Hypothalamus (tissue), 51 donors: ENCODE measurements at regions not wholly inside any gene's neighbourhood (a gene's known extent, or its start where the extent isn't known, plus 50 kb on each side); places are given as distances from the start of the nearest gene placed in this dataset.

Experiments
- DNase-seq, 51 donors: peaks; one replicate each; lab custom pipeline; 2025; lab: John Stamatoyannopoulos, UW

- DNase-seq: no peak
These were observed 503.5 kb upstream of the ZEB2 start for GRCh38 chr2:145023334-145023934.

DNA sequence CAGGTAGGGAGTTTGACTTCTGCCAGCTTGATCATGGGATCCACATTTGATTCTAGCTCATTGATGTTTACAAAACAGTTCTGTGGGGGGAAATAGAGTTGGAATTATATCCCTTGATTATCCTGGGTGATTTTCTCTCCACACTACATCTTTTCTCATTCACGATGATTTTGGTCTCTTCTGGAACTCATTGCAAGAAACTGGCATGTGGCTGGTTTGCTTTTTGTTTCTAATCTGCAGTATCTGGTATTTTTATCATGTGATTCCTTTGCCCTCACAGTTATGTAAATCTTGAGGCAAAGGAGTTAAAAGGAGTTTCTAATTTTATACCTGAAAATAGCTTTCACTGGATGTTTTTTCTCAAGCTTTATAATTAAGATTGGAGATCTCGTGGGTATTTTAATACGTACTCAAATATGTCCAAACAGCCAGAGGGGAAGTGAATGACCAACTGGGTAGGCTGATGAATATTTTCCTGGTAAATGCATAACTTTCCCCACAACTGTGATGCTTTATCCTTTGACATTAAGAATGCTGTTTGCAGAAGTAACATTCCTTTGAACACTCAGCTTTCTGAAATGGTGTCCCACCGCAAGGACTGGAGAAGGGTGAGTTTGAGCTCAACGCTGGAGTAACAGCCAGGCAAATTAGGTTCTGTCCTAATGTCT, 502.9 kb upstream of the ZEB2 start:
- no peak for DNase-seq

GRCh38 chr2:145021962-145022665, 502.2 kb upstream of the ZEB2 start:
- no peak for DNase-seq

DNA sequence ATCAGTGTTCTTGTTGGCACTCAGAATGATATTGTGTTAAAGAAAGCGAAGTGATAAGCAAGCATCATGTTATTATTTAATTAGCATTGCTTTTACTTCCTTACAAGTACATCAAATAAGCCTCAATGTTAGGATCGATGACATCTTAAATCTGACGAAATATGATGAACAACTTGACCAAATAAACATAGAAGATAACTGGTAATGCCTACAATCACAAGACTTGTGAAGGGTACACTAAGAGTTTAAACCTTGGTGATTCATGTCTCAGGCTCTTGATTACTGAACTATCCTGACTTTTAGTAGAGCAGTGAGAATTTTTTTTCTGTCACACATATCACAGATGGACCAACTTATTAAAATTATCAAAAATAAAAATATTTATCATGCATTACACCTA, 500.8 kb upstream of the ZEB2 start:
- DNase-seq: no peak

DNA sequence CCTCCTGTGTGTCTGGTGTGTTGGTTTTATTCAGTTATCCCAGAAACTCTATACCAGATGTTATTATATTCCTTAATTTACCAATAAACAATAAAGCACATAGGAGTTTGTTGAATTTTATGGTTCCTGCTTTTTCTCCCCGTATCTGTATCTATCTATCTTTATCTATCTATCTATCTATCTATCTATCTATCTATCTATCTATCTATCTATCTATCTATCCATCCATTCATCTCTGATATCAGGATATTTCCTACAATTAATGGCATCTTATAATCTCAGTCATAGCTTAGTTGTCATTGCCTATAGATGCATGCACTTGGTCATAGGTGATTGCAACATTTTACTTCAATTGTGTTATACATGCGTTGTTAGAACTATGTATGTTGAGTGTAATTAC, 500.2 kb upstream of the ZEB2 start:
- no peak for DNase-seq

DNA sequence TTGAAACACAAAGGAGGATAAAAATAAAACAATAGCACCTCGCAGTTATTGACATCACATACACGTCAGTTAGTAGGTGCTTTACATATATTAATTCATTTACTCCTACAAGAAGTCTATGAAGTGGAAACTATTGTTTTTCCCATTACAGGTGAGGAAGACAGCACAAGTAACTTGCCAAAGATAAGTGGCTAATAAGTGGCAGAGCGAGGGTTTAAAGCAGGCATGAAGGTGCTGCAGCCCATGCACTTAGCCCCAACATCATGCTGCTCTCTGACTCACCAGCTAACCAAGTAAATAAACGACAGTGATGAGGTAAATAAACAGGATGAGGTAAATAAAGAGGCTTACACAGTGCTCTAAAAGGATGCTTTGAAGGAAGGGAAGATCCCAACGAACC, 498.6 kb upstream of the ZEB2 start:
- no peak for DNase-seq

DNA sequence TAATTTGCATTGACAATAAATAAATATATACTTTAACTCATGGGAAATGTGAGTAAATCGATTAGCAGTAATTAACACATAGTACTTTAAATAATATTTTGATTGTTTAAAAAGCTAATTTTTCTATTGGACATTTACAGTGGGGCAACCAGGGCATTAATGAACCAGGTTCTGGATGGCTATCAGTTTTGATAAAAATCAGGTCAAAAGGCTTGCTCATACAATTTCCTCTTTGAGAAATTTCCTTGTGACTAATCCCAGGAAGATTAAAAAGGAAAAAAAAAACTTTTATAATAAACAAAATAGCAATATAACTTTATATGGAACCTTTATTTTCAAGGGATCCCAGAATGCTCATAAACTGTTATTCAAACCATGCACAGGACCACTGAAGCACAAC, 497.2 kb upstream of the ZEB2 start:
- DNase-seq: no peak

GRCh38 chr2:145016711-145017110, 496.8 kb upstream of the ZEB2 start:
- DNase-seq: no peak

DNA sequence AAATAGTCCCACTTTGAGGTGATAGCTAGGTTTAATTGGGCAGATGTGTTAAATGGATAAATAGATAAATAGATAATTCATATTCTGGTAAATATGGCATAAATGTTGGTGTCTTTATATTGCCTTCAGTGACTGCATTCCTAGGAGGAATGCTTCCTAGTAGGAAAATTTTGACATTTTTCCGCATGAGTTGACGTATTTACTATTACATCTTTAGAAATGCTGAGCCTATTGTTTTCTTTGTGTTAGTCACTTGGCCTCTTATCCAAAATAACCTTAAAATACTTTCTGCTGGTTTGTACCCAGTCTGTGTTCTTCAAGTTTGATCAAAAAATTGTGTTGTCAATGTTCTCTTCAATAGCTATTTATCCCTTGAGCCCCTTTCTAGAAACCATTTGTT, 495.6 kb upstream of the ZEB2 start:
- no peak for DNase-seq

- DNase-seq: no peak
These were observed 492.9 kb upstream of the ZEB2 start for GRCh38 chr2:145012806-145013205.

DNA sequence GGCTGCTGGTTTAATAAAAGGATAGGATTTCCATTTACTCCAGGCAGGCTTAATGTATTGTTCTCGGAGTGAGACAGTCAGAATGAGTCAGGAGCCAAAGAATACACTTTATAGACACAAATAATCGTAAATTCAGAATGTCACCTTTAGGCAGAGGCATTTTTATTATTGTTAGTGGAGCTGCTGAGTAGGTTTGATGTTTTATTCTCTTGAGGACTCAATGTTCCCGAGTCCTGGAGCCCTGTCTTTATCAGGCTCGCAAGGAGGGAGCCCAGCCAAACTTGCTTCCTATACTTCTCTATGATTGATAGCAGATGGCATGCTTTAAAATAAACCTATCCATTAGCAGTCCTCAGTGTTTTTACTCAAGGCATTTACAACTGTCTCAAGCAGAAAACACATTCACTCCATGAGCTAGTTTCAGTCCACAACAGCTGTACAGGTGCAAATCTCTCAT, 492.3 kb upstream of the ZEB2 start:
- DNase-seq: no peak

DNA sequence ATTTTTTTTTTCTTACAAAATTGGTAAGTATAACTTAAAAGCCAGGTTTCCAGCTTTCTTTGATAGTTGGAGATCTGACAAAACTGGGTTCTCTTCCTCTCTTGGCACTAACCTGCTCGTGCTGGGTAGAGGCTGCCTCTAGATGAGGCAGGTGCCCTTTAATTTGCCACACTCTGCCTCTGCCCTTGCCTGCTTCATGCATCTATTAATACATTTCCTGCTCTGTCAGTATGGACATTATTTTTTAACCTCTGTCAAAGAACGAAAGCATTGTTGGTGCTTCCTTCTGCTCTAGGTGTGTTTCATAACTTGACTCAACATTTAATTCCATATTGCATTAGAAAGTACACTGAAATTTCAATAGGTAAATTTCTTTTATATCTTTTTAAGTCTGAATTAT, 490.7 kb upstream of the ZEB2 start:
- DNase-seq: no peak

GRCh38 chr2:145007960-145008263, 488.0 kb upstream of the ZEB2 start:
- no peak for DNase-seq

GRCh38 chr2:145007093-145007959, 487.4 kb upstream of the ZEB2 start:
- DNase-seq: no peak

- DNase-seq: no peak
These were observed 482.7 kb upstream of the ZEB2 start for GRCh38 chr2:145002624-145003023.

- DNase-seq: no peak
These were observed 480.5 kb upstream of the ZEB2 start for GRCh38 chr2:145000376-145000775.

DNA sequence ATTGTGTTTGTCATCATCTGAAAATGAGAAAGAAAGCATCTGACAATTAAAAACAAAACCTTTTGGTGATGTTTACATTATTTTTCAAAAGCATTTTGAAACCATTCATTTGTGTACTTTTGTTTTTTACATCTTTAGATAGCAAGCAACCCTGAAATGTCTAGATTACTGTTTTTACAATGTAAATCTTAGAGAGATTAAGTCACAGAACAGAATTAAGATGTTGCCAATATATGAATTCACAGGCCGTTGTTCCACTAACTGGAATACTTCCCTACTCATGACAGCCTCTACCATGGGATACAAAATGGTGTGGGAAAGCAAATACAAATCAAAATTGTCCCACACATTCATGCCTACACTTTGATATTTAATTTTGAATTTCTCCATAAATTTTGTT, 480.0 kb upstream of the ZEB2 start:
- DNase-seq: no peak

GRCh38 chr2:144999071-144999875, 479.4 kb upstream of the ZEB2 start:
- no peak for DNase-seq

- no peak for DNase-seq
These were observed 478.5 kb upstream of the ZEB2 start for GRCh38 chr2:144998435-144998834.

DNA sequence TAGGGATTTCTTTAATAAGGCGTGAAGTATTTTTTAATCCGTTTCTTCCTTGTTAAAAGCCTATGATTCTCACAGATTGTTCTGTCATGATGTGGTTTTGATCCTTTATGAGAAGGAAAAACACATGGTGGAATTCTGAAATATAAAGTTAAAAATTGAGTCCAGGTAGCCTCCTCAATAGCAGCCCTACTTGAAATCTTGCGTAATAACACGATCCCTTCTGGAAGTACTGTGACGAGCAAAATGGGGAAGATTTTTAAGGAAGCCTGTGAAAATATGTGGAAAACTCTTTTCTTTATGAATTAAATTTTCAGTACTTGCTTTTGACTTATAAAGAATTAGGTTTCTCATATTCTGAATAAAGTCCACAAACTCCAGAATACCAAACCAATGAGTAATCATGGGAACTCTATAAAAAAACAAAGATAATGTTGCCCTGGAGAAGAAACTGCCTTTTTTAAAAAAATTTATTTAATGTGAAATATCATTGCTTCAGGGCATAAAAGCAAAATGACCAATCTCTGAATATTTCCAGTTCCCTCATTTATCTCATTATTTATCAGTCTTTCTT, 476.4 kb upstream of the ZEB2 start:
- no peak for DNase-seq
